HG03558 (cell line): ENCODE measurements at regions not wholly inside any gene's neighbourhood (a gene's known extent, or its start where the extent isn't known, plus 50 kb on each side); places are given as distances from the start of the nearest gene placed in this dataset.
"Not testable (repeated sequence)": the region's sequence is repeated elsewhere in the genome, so short reads cannot be mapped to it uniquely, and the experiment has no call there.

Source experiments
- ATAC-seq: cut with Tn5 transposase; IDR thresholded peaks from one replicate; pipeline ENCODE4 v1.9.1; 2021; ENCODE audit warnings: moderate number of reproducible peaks; ENCODE audit not compliant: unreplicated experiment; ENCODE audit errors: extremely low read depth

DNA sequence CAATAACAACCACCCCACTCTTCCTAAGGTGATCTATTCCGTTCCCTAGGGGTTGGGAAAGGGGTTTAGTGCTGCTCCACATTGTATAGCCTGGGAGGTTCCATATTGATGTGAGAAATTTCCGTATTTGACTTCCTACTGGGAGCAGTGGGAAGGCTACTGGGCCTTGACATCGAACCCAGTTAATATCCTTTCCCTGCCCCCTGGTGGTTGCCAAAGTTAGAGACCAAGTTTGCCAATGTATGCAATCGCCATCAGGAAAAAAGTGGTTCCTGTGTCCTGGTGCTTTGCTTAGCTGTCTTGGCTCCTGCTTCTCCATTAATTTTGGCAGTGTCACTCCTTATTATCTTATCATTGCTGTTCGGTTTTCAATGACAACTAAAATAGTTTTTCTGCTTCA is 914.9 kb downstream of the KCNJ2 start:
- no peak for ATAC-seq

DNA sequence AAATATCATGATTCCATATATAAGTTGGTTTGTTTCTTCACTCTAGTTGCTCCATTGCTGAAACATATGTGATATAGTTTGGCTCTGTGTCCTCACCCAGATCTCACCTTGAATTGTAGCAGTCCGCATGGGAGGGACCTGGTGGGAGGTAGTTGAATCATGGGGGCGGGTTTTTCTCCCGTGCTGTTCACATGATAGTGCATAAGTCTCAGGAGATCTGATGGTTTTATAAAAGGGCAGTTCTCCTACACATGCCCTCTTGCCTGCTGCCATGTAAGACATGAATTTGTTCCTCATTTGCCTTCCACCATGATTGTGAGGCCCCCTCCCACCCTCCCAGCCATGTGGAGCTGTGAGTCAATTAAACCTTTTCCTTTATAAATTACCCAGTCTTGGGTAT is 915.5 kb downstream of the KCNJ2 start:
- ATAC-seq, result no peak

DNA sequence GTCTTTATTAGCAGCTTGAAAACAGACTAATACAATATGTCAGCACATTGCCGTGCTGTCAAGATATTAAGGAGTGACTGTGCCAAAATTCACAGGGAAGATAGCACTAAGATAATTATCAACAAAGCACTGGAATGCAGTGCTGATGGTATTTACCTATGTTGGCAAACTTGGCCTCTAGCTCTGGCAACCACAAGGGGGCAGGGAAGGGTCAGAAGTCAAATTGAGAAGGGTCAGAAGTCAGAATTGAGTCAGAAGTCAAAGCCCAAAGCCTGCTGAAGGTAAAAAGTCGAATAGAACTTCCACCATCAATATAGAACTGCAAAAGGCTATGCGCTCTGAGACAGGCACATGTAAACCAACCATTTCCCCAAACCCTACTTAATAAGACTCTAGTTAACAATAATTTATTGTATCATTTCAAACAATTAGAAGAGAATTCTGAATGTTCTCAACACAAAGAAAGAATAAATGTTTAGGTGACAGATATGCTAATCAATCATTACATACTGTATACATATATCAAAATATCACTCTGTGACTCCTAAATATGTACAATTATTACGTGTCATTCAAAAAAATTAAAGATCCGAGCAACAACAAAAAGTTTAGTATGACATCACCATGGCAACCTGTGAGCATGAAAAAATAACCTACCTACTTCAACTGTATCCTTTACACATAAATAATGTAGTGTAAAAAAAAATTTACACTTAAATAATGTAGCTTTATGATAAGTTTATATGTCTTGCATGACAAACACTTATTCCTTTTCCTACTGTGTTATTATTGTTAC is 916.1 kb downstream of the KCNJ2 start:
- ATAC-seq, result no peak

DNA sequence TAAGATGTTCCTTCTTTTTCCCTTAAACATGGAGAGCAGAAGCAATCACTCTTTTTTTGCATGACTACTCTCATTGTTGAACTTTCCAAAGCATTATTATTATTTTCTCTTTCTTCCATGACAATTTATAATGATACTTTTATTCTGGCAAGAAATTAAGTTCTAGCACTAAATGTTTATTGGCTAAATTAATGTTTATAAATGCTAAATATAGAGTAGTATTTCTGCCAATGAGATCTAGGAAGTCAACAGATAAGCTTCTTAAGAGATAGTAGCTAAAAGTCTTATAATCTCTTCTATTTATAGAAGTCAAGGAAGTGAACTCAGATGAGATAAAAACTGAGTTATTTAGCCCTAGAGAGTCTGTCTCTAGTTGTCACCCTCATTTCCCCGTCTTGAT is 920.1 kb downstream of the KCNJ2 start:
- ATAC-seq, result no peak

DNA sequence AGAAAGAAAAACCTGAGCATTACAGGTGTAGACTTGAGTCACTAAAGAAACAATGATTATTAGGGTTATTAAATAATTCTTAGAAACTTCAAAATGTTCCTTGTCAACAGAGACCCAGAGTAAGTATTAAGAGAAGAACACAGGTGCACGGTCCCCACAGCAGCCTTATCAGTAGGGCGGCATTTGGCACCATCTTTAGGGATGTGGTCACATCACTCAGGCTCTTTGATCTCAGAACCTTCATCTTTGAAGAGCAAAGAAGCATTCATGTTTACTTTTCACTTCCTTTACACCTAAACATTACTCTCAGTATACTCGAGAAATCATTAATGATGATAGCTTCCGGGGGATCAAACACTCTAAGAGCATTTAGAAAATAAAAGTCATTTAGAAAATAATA is 928.7 kb downstream of the KCNJ2 start:
- ATAC-seq, result no peak

DNA sequence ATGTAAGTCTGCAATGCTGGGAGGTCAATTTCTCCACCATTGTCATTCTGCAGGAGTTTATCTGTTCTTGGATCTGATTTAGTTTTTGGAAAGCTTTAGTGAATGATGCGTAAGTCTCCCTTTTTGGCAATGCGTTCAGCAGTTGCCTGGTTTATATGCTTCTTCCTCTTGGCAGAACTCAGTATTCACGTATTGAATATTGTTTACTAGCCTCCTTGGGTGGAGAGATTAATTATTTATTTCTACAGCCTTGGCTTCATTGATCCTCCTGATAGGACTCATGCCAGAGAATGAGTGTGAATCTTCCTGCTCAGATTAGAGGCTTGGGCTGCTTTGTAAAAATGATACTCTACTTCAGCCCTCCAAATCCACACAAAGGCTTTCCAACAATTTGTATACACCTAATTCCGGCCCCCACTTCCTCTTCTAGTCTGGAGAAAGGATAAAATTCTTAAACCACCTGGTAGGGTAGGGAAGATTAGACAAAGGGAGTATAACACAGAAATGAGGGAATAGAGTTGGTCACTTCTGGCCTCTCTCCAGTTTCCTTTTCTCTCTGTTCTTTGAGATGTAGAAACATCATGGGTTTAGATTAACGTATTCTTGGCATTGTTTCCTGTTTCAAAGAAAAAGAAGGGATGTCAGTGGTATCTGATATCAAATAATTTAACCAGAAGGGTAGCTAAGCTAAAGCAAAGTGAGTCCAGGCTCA is 929.8 kb downstream of the KCNJ2 start:
- no peak for ATAC-seq

DNA sequence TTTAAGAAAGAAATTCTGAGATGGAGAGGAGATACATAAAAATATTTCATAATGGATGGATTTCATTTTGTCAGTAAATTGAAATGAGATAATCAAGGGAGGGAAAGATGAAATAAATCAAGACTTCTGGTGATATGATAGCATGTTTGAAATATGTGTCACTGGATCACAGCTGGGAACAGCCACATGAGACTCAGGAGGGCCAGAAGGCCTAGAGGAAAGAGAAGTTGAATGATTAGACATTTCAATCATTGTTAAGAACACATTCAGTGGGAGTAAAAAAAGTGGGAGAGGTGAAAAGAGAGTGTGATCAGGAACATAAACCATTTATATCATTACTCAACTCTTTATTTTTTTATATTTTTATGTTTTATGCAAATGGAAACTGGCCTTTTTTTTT is 933.4 kb downstream of the KCNJ2 start:
- no peak for ATAC-seq

DNA sequence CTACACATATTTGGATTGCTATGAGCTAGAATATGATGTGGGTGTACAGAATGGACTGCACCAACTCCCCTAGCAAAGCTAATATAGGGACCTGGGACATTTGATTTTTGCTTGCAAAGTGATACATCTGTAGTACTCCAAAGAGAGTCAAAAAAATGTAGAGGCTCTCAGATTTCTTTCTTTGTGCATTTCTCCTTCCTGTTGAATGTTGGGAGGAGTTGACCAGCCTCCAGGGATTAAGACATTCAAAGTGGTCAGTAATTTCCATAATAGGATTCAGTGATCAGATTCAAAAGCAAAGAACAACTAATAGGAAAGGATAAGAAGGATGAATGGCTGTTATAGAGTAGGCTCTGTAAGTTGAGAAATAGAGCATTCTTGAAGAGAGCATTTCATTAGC is 934.9 kb downstream of the KCNJ2 start:
- no peak for ATAC-seq

DNA sequence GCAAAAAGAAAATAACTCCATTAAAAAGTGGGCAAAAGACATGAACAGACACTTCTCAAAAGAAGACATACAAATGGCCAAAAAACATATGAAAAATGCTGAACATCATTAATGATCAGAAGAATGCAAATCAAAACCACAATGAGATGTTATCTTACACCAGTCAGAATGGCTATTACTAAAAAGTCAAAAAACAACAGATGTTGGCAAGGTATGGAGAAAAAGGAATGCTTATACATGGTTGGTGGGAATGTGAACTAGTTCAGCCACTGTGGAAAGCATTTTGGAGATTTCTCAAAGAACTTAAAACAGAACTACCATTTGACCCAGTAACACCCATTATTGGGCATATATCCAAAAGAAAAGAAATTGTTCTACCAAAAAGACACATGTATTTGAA is 936.7 kb downstream of the KCNJ2 start:
- not testable (repeated sequence) for ATAC-seq

DNA sequence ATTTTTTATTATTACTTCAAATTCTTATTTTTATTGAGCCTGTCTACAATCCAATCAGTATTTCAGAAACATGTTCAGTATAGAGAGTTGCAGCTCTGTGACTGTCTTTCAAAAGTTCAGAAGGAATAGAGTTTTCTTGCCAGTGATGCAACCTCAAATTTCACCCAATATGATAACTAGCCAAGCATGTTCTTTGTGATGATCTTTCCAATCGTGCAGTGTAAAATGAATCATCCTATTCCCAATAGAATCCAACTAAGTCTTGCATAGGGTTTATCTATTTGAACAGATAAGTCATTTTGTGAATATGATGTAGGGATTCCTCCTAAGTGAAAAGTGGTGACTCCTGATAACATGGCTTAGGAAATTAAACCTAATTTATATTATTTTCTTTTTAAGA is 937.8 kb downstream of the KCNJ2 start:
- ATAC-seq, result no peak

DNA sequence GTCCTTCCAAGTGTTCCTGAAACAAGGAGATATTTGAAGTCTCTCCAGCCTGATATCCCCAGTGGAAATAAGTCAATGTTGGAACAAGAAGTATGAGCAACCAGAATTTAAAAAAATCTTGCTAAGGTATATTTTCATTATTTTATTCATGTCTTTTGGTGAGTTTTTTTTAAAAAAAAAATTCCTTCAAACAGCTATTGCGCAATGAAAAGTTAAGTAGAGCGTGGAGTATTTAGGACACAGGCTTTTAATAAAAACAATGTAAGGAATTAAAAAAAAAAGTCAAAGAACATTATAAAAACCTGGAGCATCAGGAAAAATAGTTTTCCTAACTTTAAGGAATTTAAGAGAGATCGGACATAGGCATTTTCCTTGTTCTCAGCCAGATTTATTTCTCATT is 940.4 kb downstream of the KCNJ2 start:
- no peak for ATAC-seq

DNA sequence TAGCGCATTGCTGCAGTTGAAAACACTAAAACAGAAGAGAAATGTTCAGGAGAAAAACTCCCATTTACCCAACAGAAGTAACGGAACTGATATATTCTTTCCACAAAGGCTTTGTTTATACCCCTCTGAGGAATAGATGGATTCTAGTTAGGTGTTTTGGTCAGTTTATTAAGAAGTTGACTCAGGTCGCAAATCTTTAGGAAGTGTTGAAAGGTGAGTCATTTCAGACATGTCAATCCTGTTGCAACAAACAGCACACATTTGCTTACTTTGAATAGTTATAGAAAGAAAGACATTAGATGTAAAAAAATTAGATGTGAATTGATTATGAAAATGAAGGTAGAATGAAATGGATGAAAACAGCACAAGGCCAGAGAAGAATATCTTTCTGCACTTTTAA is 941.0 kb downstream of the KCNJ2 start:
- no peak for ATAC-seq

DNA sequence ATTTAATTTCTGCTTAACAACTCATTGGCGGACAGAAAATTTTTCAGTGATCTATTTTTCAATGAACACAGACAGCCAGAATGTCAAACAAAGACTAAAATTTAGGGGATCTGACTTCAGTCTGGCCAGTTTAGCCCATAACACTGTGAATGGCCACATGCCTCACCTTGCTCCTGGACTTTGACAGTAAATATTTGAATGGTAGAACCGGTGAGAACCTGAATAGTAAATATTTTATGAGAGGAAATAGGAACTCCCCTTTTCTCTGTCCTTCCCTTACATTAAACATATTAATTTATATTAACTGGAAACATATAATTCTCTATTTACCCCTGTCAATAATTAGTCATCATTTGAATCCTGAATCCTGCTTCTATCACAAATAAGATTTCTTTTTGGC is 942.1 kb downstream of the KCNJ2 start:
- ATAC-seq, result no peak

DNA sequence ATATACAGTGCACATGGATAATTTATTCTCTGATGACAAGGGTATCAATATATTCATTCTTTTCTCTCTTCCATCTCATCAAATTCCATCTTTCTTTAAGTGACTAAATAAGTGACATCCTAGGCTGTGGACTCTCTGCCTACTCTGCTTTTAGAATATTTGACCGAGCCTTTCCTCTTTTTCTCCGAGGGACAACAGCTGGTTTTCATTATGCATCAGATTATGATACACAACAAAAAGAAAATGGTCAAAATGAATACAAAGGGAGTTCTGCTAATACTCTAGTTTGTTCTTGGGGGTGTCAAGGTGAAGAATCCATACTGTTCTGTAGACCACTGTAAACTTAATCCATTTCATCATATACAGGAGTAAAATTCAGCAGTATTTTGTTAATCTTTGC is 942.6 kb downstream of the KCNJ2 start:
- ATAC-seq, result no peak

DNA sequence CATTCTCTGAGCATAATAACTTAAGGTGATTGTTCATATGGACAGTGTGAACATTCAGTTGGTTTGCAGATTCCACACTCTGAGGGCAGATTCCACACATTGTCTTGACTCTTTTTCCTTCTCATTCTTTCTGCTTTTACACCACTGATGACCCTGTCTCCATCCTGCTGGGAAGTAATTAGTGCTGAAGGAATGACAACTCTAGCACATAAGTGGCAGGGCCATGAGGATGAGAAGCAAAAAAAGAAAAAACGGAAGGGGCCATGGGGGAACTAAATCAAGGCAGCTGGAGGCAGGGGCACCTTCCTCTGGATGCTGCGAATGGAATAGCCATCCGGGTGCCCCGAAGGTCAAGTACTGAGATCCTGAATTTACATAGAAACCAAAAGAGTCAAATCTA is 944.0 kb downstream of the KCNJ2 start:
- ATAC-seq, result no peak

DNA sequence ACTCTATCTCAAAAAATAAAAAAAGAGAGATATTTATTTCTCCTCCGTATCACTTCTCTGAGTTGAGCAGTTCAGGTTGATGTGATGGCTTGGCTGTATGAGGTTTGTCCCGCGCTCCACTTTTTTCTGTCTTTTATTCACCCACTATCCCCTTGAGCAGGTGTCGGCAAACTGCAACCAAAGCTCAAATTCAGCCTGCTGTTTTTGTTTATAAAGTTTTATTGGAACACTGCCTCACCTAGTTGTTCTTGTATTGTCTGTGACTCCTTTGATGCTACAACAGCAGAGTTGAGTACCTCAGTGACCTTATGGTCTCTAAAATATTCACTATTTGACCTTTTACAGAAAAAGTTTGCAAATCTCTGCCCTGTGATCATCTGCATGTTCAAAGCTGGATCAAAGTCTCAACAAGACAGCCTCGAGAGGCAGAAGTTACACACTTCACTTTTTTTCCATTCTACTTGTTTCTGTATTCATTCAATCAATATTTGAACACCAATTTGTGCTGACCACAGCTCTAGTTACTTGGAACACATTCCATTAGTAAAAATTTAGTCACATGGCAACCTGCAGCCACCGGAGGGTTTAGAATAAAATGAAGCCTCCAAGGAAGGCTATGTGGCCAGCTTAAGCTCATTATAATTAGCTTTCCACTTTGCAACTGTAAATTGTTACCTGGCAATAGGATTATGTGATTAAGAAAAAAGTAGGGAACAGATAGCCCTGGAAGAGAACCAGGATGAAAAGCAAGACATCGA is 945.8 kb downstream of the KCNJ2 start:
- no peak for ATAC-seq

DNA sequence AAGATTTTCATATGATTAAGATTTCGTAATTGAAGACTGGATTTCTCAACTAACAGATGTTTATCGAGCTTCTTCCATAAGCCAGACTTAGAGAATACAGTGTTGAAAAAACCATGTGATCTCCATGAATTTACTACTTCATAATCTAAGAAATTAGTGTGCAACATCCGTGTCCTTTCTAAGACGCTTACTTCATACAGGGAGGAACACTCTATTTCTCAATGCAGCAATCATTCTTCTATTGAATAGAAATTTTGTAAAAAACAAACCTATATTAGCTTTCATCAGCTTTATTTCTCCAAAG is 946.3 kb downstream of the KCNJ2 start:
- ATAC-seq, result no peak

DNA sequence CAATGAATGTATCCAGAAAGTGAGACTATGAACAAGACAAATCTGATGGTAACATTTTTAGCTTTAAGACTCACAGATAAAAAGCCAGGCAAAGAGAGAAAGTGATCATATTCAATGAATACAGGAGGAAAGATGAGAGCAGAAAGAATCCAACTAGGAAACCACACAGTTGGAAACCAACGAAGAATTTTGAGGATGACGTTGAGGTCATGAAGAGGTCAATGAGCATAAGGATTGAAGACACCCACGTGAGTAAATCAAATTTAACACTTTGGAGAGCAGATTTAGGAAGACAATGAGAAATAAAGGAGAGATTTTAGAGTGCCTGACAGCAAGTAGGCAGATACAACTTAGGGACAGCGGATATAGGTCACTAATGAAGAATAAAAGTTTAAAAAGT is 948.1 kb downstream of the KCNJ2 start:
- no peak for ATAC-seq

DNA sequence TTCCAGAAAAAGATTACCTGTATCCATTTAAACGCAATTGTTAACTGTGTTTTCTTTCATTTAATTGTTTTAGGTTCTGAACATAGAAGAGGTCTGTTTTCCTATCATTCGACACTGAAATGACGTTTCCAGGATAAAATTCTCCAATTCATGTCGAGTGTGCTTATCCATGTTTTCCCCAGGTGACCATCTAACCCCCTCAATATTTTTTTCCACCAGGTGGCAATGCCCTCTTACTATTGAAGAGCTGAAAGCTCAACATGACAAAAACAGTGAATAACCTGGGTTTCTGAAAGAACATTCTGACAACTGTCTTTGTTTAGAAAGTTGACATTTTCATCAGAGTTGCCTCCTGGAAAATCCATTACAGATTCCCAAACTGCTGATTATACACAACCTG is 948.7 kb downstream of the KCNJ2 start:
- no peak for ATAC-seq

DNA sequence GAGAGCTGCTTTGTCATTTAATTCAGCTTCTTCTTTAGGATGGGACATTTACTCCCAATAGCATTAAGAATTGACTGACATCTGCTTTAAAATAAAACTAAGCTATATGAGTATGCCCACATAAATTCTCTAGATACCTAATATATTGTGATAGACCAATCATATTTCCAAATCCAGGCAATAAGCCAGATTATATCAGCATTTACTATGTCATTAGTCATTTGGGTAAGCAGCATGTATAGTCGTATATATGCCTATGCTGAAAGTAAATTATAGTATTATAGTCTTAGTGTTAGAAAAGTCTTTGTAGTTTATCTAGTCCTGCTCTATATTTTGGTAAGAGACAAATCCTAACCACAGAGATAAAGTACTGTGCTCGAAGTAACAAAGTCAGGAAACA is 958.1 kb downstream of the KCNJ2 start:
- no peak for ATAC-seq

DNA sequence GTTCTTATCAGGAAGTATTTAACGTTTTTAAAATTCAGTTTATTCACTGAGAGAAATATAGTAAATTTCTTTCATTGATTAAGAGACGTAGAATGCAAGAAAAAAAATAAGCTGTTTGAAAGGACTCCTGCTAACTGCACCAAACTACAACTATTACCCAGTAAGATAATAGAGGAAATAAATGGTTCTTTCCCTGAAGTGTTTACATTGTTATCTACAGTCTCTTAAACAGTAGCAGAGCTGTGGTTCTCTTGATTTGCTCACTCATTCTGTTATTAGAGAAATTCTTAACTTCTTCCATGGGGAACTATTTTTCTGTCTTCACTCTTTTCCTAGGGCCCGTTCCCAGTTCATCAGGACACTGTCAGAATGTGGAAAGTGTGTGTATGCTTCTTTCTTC is 973.0 kb downstream of the KCNJ2 start:
- ATAC-seq, result no peak

DNA sequence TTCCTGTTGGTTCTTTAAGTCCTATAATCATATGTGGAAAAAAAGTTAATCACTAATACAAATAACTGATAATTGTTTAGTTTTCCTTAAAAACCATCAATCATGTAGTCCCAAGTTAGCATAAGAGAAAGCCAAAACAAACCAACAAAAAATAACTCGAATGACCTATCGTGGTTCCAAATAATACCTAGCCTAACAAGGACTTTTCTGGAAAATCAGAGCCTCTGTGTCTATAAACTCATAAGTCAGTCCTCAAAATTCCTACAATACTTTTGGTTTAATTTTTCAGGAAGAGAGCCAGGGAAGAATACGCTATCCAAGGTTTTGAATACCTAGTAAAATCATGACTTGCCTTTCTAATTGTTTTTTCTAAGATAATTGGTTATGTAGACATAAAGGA is 975.3 kb upstream of the SOX9 start:
- no peak for ATAC-seq
